NAMALWA (cell line): ENCODE measurements at regions not wholly inside any gene's neighbourhood (a gene's known extent, or its start where the extent isn't known, plus 50 kb on each side); places are given as distances from the start of the nearest gene placed in this dataset.
"Not testable (repeated sequence)": the region's sequence is repeated elsewhere in the genome, so short reads cannot be mapped to it uniquely, and the experiment has no call there.

Experiments used
- DNase-seq: peaks from one replicate; pipeline ENCODE4 v3.0.0-alpha.2; 2015; ENCODE audit warnings: low spot score

GRCh38 chr7:146057958-146058357 lies 58.6 kb upstream of the CNTNAP2 start:
- DNase-seq, result no peak

DNA sequence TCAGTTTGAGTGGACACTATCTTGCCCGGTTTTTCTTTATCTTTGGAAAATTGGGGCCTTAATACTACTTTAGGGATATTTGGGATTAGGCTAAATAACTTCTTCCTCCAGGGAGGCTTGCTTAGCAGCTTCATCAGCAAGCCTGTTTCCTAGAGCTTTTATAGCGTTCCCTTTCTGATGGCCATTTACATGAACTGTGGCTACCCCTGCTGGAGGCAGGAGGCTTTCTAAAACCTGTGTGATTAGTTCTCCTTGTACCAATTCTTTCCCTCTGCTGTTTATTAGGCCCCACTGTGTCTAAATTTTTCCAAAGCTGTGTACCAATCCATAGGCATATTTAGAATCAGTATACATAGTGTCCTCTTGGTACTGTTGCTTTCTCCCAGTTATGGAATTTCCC lies 61.7 kb upstream of the CNTNAP2 start:
- DNase-seq, result no peak

- no peak for DNase-seq
Measured at GRCh38 chr7:146053492-146053891, 63.1 kb upstream of the CNTNAP2 start.

DNA sequence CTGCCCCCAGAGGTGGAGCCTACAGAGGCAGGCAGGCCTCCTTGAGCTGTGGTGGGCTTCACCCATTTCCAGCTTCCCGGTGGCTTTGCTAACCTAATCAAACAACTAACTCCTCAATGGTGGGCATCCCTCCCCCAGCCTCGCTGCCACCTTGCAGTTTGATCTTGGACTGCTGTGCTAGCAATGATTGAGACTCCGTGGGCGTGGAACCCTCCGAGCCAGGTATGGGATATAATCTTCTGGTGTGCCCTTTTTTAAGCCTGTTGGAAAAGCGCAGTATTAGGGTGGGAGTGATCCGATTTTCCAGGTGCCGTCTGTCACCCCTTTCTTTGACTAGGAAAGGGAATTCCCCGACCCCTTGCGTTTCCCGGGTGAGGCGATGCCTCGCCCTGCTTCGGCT lies 73.3 kb upstream of the CNTNAP2 start:
- DNase-seq, result not testable (repeated sequence)

DNA sequence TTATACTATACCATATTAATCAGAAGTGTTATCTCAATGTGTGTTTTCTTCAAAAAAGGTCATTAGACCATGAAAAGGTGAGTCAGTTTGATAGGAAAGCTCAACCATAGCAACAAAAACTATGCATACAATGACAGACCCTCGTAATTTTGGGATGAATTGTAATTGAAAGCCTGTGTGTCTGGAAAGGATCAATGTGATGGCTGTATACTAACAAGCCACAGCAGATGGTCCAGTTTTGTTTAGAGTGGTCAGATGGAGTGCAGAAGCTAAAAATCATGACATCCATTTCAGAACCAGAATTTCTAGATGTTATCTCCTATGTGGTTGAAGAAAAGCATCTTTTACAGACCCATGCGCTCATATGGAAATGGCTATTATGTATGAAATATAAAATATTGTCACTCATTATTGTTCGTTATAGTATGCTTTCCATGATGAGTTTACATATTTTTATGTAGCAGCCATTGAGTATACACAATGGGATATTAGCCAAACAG lies 88.3 kb upstream of the CNTNAP2 start:
- no peak for DNase-seq

- no peak for DNase-seq
Measured at GRCh38 chr7:146027243-146027642, 89.4 kb upstream of the CNTNAP2 start.

DNA sequence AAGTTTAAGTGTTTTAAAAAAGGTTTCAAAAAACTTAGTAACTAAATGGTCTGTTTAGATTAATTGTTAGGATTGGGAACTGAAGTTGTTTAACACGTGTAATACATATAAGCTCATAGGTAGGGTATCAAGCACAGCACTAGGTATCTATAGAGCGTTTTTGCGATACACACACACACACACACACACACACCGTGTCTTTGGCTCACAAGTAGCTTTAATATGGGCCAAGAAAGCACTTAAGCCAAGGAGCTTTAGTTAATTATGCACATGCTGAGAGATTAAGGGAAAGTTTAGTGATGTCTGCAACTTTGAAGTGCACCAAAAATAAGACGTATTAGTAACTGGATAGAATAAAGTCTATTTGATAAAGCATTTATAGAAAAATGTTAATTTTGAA lies 93.8 kb upstream of the CNTNAP2 start:
- DNase-seq, result no peak

DNA sequence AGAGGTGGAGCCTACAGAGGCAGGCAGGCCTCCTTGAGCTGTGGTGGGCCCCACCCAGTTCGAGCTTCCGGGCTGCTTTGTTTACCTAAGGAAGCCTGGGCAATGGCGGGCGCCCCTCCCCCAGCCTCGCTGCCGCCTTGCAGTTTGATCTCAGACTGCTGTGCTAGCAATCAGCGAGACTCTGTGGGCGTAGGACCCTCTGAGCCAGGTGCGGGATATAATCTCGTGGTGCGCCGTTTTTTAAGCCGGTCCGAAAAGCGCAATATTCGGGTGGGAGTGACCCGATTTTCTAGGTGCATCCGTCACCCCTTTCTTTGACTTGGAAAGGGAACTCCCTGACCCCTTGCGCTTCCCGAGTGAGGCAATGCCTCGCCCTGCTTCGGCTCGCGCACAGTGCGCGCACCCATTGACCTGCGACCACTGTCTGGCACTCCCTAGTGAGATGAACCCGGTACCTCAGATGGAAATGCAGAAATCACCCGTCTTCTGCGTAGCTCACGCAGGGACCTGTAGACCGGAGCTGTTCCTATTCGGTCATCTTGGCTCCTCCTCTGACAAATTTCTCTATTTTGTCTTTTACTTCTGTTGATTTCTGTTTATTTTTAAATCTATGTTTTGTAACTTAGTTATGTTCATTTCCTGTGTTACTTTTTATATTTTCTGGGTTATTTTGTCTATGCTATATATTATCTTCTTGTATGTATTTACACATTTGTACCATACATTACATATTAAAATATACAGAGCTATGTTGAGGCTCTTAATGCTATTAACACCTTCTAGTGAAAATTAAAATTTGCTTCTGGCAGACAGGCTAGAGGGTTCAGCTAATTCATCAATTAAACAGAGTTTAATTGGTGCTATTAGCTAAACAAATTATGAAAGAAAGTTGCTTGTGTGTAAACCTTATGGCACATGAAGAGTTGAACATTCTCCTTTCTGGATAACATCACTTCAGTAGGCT lies 97.3 kb upstream of the CNTNAP2 start:
- DNase-seq, result not testable (repeated sequence)

GRCh38 chr7:146017366-146017765 lies 99.2 kb upstream of the CNTNAP2 start:
- not testable (repeated sequence) for DNase-seq

DNA sequence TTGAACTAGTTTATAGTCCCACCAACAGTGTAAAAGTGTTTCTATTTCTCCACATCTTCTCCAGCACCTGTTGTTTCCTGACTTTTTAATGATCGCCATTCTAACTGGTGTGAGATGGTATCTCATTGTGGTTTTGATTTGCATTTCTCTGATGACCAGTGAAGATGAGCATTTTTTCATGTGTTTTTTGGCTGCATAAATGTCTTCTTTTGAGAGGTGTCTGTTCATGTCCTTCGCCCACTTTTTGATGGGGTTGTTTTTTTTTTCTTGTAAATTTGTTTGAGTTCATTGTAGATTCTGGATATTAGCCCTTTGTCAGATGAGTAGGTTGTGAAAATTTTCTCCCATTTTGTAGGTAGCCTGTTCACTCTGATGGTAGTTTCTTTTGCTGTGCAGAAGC lies 102.4 kb upstream of the CNTNAP2 start:
- DNase-seq, result not testable (repeated sequence)

- DNase-seq, result no peak
Measured at GRCh38 chr7:146008293-146008692, 108.3 kb upstream of the CNTNAP2 start.

DNA sequence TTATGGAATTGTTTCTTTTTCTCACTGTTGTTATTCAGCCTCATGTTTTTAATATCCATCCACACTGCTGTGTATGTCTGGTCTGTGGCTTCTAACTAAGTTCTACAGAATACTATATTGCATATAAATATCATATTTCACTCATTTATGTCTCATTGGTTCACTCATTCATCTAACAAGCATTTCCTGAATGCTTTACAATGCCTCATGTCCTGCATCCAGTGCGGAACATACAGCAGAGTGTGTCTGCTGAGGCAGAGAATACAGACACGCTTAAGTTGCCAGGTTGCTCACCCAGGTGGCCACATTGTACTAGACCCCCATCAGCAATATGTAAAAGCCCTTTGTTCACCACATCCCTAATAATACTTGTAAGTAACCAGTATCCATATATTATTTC lies 111.8 kb upstream of the CNTNAP2 start:
- DNase-seq, result no peak

DNA sequence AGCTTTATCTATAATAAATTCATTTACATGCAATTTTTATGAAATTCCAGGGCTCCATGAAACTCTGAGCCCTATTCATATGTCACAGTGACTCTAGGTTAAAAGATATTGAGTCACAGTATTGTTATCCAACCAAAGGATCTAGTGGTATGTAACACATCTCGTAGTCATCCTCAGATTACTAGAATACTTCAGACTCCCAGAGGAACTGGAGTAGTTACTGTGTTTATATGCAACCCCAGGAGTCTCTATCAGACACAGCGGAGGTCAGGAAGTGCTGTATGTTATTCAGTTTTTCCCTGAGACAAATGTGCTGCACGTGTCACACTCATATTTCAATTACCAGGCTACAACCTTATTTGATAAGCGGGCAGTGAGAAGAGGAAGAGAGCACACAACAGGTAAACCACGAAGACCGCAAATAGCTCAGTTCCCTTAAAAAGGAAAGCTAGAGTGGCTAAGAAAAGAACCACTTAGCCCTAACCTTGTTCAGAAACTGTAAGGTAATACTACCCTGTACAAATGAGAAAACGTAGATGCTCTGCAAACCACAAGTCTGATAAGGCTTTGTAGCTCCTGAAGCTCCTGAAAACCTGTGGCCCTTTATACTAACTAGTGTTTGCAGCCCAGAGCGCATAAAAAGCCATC lies 114.0 kb upstream of the CNTNAP2 start:
- peak; percentile 40 for DNase-seq

GRCh38 chr7:146002008-146002407 lies 114.6 kb upstream of the CNTNAP2 start:
- DNase-seq, result no peak

- DNase-seq, result no peak
Measured at GRCh38 chr7:146000882-146001281, 115.7 kb upstream of the CNTNAP2 start.

GRCh38 chr7:145989469-145989868 lies 127.1 kb upstream of the CNTNAP2 start:
- DNase-seq, result no peak

DNA sequence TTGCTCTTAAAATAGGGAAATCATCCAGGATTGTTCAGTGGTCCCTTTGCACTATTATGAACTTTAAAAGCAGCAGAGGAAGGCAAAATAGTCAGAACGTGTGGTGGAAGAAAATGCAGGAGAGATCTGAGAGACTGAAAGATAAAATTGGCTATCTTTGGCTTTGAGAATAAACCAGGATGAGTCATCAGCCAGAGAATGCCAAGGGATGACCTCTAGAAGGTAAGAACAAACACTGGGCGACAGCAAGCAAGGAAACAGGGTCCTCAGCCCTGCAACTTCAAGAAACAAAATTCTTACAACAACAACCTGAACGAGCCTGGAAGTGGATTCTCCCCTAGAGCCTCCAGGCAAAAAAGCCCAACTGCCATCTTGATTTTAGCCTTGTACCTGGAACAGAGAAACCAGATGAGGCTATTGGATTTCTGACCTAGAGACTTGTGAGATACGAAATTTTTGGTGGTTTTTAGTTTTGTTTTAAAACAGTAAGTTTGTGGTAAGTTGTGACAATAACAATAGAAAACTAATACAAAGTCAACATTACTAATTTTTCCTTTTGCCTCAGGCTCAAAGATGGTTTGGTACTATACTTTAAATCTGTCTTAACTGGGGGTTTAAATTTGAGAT lies 130.2 kb upstream of the CNTNAP2 start:
- no peak for DNase-seq

- DNase-seq, result no peak
Measured at GRCh38 chr7:145978769-145979168, 137.8 kb upstream of the CNTNAP2 start.

- no peak for DNase-seq
Measured at GRCh38 chr7:145959981-145960380, 156.6 kb upstream of the CNTNAP2 start.

DNA sequence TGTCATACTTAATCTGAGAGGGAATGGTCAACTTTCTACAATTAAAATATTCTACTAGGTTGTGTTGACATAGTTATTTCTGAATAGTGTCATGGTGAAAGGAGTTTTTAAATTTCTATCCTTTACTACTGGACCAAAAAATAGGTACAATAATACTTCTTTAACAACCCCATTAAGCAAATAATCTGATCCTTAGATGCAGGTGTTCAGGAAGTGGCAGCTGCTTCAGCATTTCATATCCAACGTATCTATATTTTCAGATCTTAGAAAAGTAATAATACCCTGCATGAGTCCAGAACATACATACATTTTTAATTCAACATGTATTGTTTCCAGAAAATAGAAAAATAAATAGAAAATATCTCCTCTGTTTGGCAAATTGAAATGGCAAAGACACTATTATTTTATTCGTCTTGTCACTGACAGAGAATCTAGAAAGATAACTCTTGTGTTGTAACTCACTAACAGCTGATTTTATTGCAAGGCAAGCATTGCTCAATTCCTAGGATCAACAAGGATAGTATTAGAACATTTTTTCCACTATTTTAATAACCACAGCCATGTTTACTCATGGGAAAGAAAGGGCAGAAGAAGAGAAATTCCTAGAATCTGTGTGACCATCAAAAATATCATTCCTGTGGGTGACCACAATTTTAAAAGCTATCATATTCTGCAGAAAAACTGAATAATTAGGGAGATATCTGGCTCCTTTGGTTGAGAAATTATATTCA lies 159.3 kb upstream of the CNTNAP2 start:
- DNase-seq, result peak; percentile 78

DNA sequence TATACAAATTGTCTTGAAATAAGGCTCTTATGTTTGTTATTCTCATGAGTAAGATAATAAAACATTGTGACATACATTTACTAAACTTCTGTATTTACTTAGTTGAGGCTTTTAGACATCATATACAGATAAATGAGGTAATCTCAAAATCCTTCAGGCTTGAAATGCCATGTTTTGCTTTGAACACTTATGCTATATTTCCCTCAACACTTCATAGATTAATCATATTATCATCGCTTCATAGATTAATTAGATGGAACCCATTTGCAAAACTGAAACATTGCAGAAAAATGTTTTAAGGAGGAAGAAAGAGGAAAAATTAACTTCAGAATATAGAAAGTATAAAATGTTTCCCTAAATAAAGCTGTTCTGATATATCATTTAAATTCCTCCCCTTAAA lies 165.0 kb upstream of the CNTNAP2 start:
- DNase-seq, result no peak

GRCh38 chr7:145928937-145929336 lies 187.7 kb upstream of the CNTNAP2 start:
- DNase-seq, result no peak
